ENCODE measurements at regions not wholly inside any gene's neighbourhood (a gene's known extent, or its start where the extent isn't known, plus 50 kb on each side); places are given as distances from the start of the nearest gene placed in this dataset.

- Histone ChIP-seq H3K4me3 (no peak overlapping the region), H3K4me1 (ENCODE audit: low read depth) (no peaks in the 10 kb centered on the region), H3K9me3 (ENCODE audit: low read depth) (no peaks in the 10 kb centered on the region), H3K27me3 (no peaks in the 10 kb centered on the region), H3K36me3 (no peaks in the 10 kb centered on the region), H3K27ac (no peak overlapping the region)
- DNase-seq (ENCODE audit: low read depth in 1 of 2, low spot score in 1 of 2), result no peak
- no peak for TF ChIP-seq CTCF (IDR thresholded peaks at IDR 0.05; ENCODE audit: low read depth, low read length)
Observed at GRCh38 chr3:13766128-13766527, 113.7 kb downstream of the WNT7A start.

- no peak overlapping the region for H3K27ac ChIP-seq
- H3K9me3 ChIP-seq (ENCODE audit: low read depth), result no peaks in the 10 kb centered on the region
- H3K36me3 ChIP-seq, result no peaks in the 10 kb centered on the region
- DNase-seq (ENCODE audit: low read depth in 1 of 2, low spot score in 1 of 2), result no peak
- H3K27me3 ChIP-seq, result no peaks in the 10 kb centered on the region
- TF ChIP-seq CTCF (IDR thresholded peaks at IDR 0.05; ENCODE audit: low read depth, low read length), result no peak
- H3K4me3 ChIP-seq, result no peak overlapping the region
- H3K4me1 ChIP-seq (ENCODE audit: low read depth), result no peaks in the 10 kb centered on the region
Observed at GRCh38 chr3:13764161-13764560, 115.7 kb downstream of the WNT7A start.

- Histone ChIP-seq H3K4me1 (ENCODE audit: low read depth) (no peaks in the 10 kb centered on the region), H3K27me3 (no peaks in the 10 kb centered on the region), H3K27ac (no peak overlapping the region), H3K9me3 (ENCODE audit: low read depth) (no peaks in the 10 kb centered on the region), H3K36me3 (no peaks in the 10 kb centered on the region), H3K4me3 (no peak overlapping the region)
- TF ChIP-seq CTCF (IDR thresholded peaks at IDR 0.05; ENCODE audit: low read depth, low read length), result no peak
- DNase-seq (ENCODE audit: low read depth in 1 of 2, low spot score in 1 of 2), result no peak
Observed at GRCh38 chr3:13762906-13763305, 117.0 kb downstream of the WNT7A start.

- Histone ChIP-seq H3K27ac (no peak overlapping the region), H3K36me3 (no peaks in the 10 kb centered on the region), H3K4me1 (ENCODE audit: low read depth) (no peaks in the 10 kb centered on the region), H3K27me3 (no peaks in the 10 kb centered on the region), H3K4me3 (no peak overlapping the region), H3K9me3 (ENCODE audit: low read depth) (no peaks in the 10 kb centered on the region)
- TF ChIP-seq CTCF (IDR thresholded peaks at IDR 0.05; ENCODE audit: low read depth, low read length), result no peak
- DNase-seq (ENCODE audit: low read depth in 1 of 2, low spot score in 1 of 2), result no peak
Observed at GRCh38 chr3:13750731-13751130, 129.1 kb downstream of the WNT7A start.

- DNase-seq (ENCODE audit: low read depth in 1 of 2, low spot score in 1 of 2), result no peak
- Histone ChIP-seq H3K27ac (no peak overlapping the region), H3K4me1 (ENCODE audit: low read depth) (no peaks in the 10 kb centered on the region), H3K9me3 (ENCODE audit: low read depth) (no peaks in the 10 kb centered on the region), H3K4me3 (no peak overlapping the region), H3K27me3 (no peaks in the 10 kb centered on the region), H3K36me3 (no peaks in the 10 kb centered on the region)
- no peak for TF ChIP-seq CTCF (IDR thresholded peaks at IDR 0.05; ENCODE audit: low read depth, low read length)
Observed at GRCh38 chr3:13750215-13750614, 129.7 kb downstream of the WNT7A start.
